ENCODE measurements at regions not wholly inside any gene's neighbourhood (a gene's known extent, or its start where the extent isn't known, plus 50 kb on each side); places are given as distances from the start of the nearest gene placed in this dataset.
"Not testable (repeated sequence)": the region's sequence is repeated elsewhere in the genome, so short reads cannot be mapped to it uniquely, and the experiment has no call there.

GRCh38 chr10:65791979-65792378, 1133.9 kb upstream of the LRRTM3 start:
- Histone ChIP-seq H3K23ac (ENCODE audit: low read depth, low read length, poor library complexity) (no peak overlapping the region), H2BK5ac (ENCODE audit: low read length) (no peak overlapping the region), H3K18ac (ENCODE audit: low read length) (no peak overlapping the region), H2AFZ (ENCODE audit: low read length) (no peak overlapping the region), H2BK12ac (ENCODE audit: low read length) (no peak overlapping the region), H2AK5ac (ENCODE audit: low read depth, low read length) (no peak overlapping the region), H2BK120ac (ENCODE audit: low read depth, low read length) (no peak overlapping the region), H4K91ac (ENCODE audit: low read depth, low read length, poor library complexity) (no peak overlapping the region), H3K4me2 (ENCODE audit: insufficient read depth, low read length, poor library complexity, severe bottlenecking) (no peak overlapping the region), H3K4ac (ENCODE audit: low read length) (no peak overlapping the region), H3K27me3 (ENCODE audit: control insufficient read depth in 3 of 3, insufficient read depth in 3 of 3, low read depth in 1 of 3, low read length in 3 of 3) (no peaks in the 10 kb centered on the region), H3K4me3 (ENCODE audit: low read length in 2 of 2) (no peak overlapping the region), H3K9me3 (replicated peaks in 1 of 2; ENCODE audit: control insufficient read depth in 2 of 2, insufficient read depth in 1 of 2, low read depth in 1 of 2, low read length in 2 of 2) (no peaks in the 10 kb centered on the region), H3K14ac (ENCODE audit: low read length) (no peak overlapping the region), H4K8ac (ENCODE audit: low read depth, low read length) (no peak overlapping the region), H2BK15ac (ENCODE audit: low read length) (no peak overlapping the region), H3K4me1 (ENCODE audit: control insufficient read depth in 2 of 2, insufficient read depth in 1 of 2, low read depth in 1 of 2, low read length in 2 of 2) (no peaks in the 10 kb centered on the region), H3K36me3 (replicated peaks in 1 of 2; ENCODE audit: control insufficient read depth in 2 of 2, insufficient read depth in 2 of 2, low read length in 2 of 2) (no peaks in the 10 kb centered on the region), H3K79me1 (ENCODE audit: low read depth, low read length) (no peaks in the 10 kb centered on the region), H3K9ac (ENCODE audit: low read depth, low read length, poor library complexity) (no peak overlapping the region), H3K27ac (replicated peaks; ENCODE audit: low read length) (no peak overlapping the region)
- no CpG with 5 or more reads among the region's 1 CpG for WGBS, 2 donors (ENCODE audit: extremely low coverage in 2 of 2, insufficient read length in 2 of 2, insufficient replicate concordance in 1 of 2)
- no peak for DNase-seq (ENCODE audit: low spot score)

GRCh38 chr10:65793738-65794425, 1132.0 kb upstream of the LRRTM3 start:
- H3K4me3 ChIP-seq (ENCODE audit: low read length in 2 of 2) = no peak overlapping the region
- H3K14ac ChIP-seq (ENCODE audit: low read length) = no peak overlapping the region
- H3K79me1 ChIP-seq (ENCODE audit: low read depth, low read length) = no peaks in the 10 kb centered on the region
- H3K23ac ChIP-seq (ENCODE audit: low read depth, low read length, poor library complexity) = no peak overlapping the region
- no peak overlapping the region for H3K9ac ChIP-seq (ENCODE audit: low read depth, low read length, poor library complexity)
- no peak overlapping the region for H3K18ac ChIP-seq (ENCODE audit: low read length)
- no peak overlapping the region for H2BK12ac ChIP-seq (ENCODE audit: low read length)
- H3K27me3 ChIP-seq (ENCODE audit: control insufficient read depth in 3 of 3, insufficient read depth in 3 of 3, low read depth in 1 of 3, low read length in 3 of 3) = no peaks in the 10 kb centered on the region
- no peak overlapping the region for H4K91ac ChIP-seq (ENCODE audit: low read depth, low read length, poor library complexity)
- no peaks in the 10 kb centered on the region for H3K36me3 ChIP-seq (replicated peaks in 1 of 2; ENCODE audit: control insufficient read depth in 2 of 2, insufficient read depth in 2 of 2, low read length in 2 of 2)
- WGBS, 2 donors (ENCODE audit: extremely low coverage in 2 of 2, insufficient read length in 2 of 2, insufficient replicate concordance in 1 of 2) = no CpG with 5 or more reads among the region's 4 CpGs
- H3K4me2 ChIP-seq (ENCODE audit: insufficient read depth, low read length, poor library complexity, severe bottlenecking) = no peak overlapping the region
- no peak overlapping the region for H4K8ac ChIP-seq (ENCODE audit: low read depth, low read length)
- no peak overlapping the region for H2AFZ ChIP-seq (ENCODE audit: low read length)
- no peaks in the 10 kb centered on the region for H3K9me3 ChIP-seq (replicated peaks in 1 of 2; ENCODE audit: control insufficient read depth in 2 of 2, insufficient read depth in 1 of 2, low read depth in 1 of 2, low read length in 2 of 2)
- no peak overlapping the region for H3K27ac ChIP-seq (replicated peaks; ENCODE audit: low read length)
- no peaks in the 10 kb centered on the region for H3K4me1 ChIP-seq (ENCODE audit: control insufficient read depth in 2 of 2, insufficient read depth in 1 of 2, low read depth in 1 of 2, low read length in 2 of 2)
- H2BK5ac ChIP-seq (ENCODE audit: low read length) = no peak overlapping the region
- no peak overlapping the region for H3K4ac ChIP-seq (ENCODE audit: low read length)
- H2BK15ac ChIP-seq (ENCODE audit: low read length) = no peak overlapping the region
- DNase-seq (ENCODE audit: low spot score) = no peak
- no peak overlapping the region for H2BK120ac ChIP-seq (ENCODE audit: low read depth, low read length)
- H2AK5ac ChIP-seq (ENCODE audit: low read depth, low read length) = no peak overlapping the region

GRCh38 chr10:65794861-65795260, 1131.0 kb upstream of the LRRTM3 start:
- H2AFZ ChIP-seq (ENCODE audit: low read length); H3K18ac ChIP-seq (ENCODE audit: low read length); H3K4me2 ChIP-seq (ENCODE audit: insufficient read depth, low read length, poor library complexity, severe bottlenecking); H2BK120ac ChIP-seq (ENCODE audit: low read depth, low read length); H3K27ac ChIP-seq (replicated peaks; ENCODE audit: low read length); H2AK5ac ChIP-seq (ENCODE audit: low read depth, low read length); H2BK12ac ChIP-seq (ENCODE audit: low read length); H4K8ac ChIP-seq (ENCODE audit: low read depth, low read length); H3K14ac ChIP-seq (ENCODE audit: low read length); H3K79me1 ChIP-seq (ENCODE audit: low read depth, low read length); H3K23ac ChIP-seq (ENCODE audit: low read depth, low read length, poor library complexity); H4K91ac ChIP-seq (ENCODE audit: low read depth, low read length, poor library complexity); H2BK15ac ChIP-seq (ENCODE audit: low read length); H3K27me3 ChIP-seq (ENCODE audit: control insufficient read depth in 3 of 3, insufficient read depth in 3 of 3, low read depth in 1 of 3, low read length in 3 of 3); DNase-seq (ENCODE audit: low spot score); H3K4ac ChIP-seq (ENCODE audit: low read length); H2BK5ac ChIP-seq (ENCODE audit: low read length); H3K9me3 ChIP-seq (replicated peaks in 1 of 2; ENCODE audit: control insufficient read depth in 2 of 2, insufficient read depth in 1 of 2, low read depth in 1 of 2, low read length in 2 of 2); H3K4me1 ChIP-seq (ENCODE audit: control insufficient read depth in 2 of 2, insufficient read depth in 1 of 2, low read depth in 1 of 2, low read length in 2 of 2); H3K9ac ChIP-seq (ENCODE audit: low read depth, low read length, poor library complexity); H3K36me3 ChIP-seq (replicated peaks in 1 of 2; ENCODE audit: control insufficient read depth in 2 of 2, insufficient read depth in 2 of 2, low read length in 2 of 2); H3K4me3 ChIP-seq (ENCODE audit: low read length in 2 of 2): not testable (repeated sequence)
- no CpG with 5 or more reads among the region's 19 CpGs for WGBS, 2 donors (ENCODE audit: extremely low coverage in 2 of 2, insufficient read length in 2 of 2, insufficient replicate concordance in 1 of 2)

GRCh38 chr10:65796472-65796871, 1129.4 kb upstream of the LRRTM3 start:
- DNase-seq (ENCODE audit: low spot score) = no peak
- no peak overlapping the region for H3K14ac ChIP-seq (ENCODE audit: low read length)
- no peaks in the 10 kb centered on the region for H3K9me3 ChIP-seq (replicated peaks in 1 of 2; ENCODE audit: control insufficient read depth in 2 of 2, insufficient read depth in 1 of 2, low read depth in 1 of 2, low read length in 2 of 2)
- no peak overlapping the region for H3K23ac ChIP-seq (ENCODE audit: low read depth, low read length, poor library complexity)
- H3K4me1 ChIP-seq (ENCODE audit: control insufficient read depth in 2 of 2, insufficient read depth in 1 of 2, low read depth in 1 of 2, low read length in 2 of 2) = no peaks in the 10 kb centered on the region
- no peak overlapping the region for H3K4ac ChIP-seq (ENCODE audit: low read length)
- no CpG with 5 or more reads among the region's 2 CpGs for WGBS, 2 donors (ENCODE audit: extremely low coverage in 2 of 2, insufficient read length in 2 of 2, insufficient replicate concordance in 1 of 2)
- H3K18ac ChIP-seq (ENCODE audit: low read length) = no peak overlapping the region
- H3K4me3 ChIP-seq (ENCODE audit: low read length in 2 of 2) = no peak overlapping the region
- no peaks in the 10 kb centered on the region for H3K27me3 ChIP-seq (ENCODE audit: control insufficient read depth in 3 of 3, insufficient read depth in 3 of 3, low read depth in 1 of 3, low read length in 3 of 3)
- H4K8ac ChIP-seq (ENCODE audit: low read depth, low read length) = no peak overlapping the region
- H4K91ac ChIP-seq (ENCODE audit: low read depth, low read length, poor library complexity) = no peak overlapping the region
- H2BK5ac ChIP-seq (ENCODE audit: low read length) = no peak overlapping the region
- no peak overlapping the region for H3K27ac ChIP-seq (replicated peaks; ENCODE audit: low read length)
- H3K36me3 ChIP-seq (replicated peaks in 1 of 2; ENCODE audit: control insufficient read depth in 2 of 2, insufficient read depth in 2 of 2, low read length in 2 of 2) = no peaks in the 10 kb centered on the region
- no peak overlapping the region for H2BK120ac ChIP-seq (ENCODE audit: low read depth, low read length)
- no peak overlapping the region for H2AFZ ChIP-seq (ENCODE audit: low read length)
- H2AK5ac ChIP-seq (ENCODE audit: low read depth, low read length) = no peak overlapping the region
- H3K4me2 ChIP-seq (ENCODE audit: insufficient read depth, low read length, poor library complexity, severe bottlenecking) = no peak overlapping the region
- no peaks in the 10 kb centered on the region for H3K79me1 ChIP-seq (ENCODE audit: low read depth, low read length)
- H2BK15ac ChIP-seq (ENCODE audit: low read length) = no peak overlapping the region
- peak overlapping the region; percentile 6 for H3K9ac ChIP-seq (ENCODE audit: low read depth, low read length, poor library complexity)
- no peak overlapping the region for H2BK12ac ChIP-seq (ENCODE audit: low read length)

Measured in neuronal stem cell (in vitro differentiated cells).